ENCODE measurements at regions not wholly inside any gene's neighbourhood (a gene's known extent, or its start where the extent isn't known, plus 50 kb on each side); places are given as distances from the start of the nearest gene placed in this dataset.

DNA sequence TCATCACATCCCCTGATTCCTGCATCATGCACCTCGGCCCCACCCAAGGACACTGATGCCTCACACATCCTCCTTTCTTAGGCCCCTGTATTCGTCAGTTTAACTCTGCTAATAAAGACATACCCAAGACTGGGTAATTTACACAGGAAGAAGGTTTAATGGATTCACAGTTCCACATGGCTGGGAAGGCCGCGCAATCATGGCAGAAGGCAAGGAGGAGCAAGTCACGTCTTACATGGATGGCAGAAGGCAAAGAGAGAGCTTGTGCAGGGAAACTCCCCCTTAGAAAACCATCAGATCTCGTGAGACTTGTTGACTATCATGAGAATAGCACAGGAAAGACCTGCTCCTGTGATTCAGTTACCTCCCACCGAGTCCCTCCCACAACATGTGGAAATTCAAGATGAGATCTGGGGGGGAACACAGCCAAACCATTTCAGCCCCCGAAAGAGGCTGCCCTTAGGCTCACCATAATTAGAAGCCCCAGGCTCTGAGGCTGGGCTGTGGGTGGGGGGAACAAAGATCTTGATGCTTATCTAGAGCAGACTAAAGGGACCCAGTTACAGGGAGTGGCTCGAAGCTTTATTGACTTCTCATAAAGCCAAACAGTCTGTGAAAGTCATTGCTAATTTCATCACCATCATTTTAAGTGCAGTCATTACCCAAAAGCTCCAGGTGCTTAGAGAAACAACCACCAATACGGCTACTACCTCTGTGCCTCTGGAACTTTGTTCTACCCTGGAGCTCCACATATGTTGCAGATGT lies 181.5 kb downstream of the MATN1 start:
- Histone ChIP-seq H3K4me3 (no peak overlapping the region), H3K4me1 (no peaks in the 10 kb centered on the region), H3K27ac (no peak overlapping the region), H3K27me3 (no peaks in the 10 kb centered on the region), H3K36me3 (no peaks in the 10 kb centered on the region), H3K9me3 (replicated peaks) (no peaks in the 10 kb centered on the region)
- DNase-seq = no peak

DNA sequence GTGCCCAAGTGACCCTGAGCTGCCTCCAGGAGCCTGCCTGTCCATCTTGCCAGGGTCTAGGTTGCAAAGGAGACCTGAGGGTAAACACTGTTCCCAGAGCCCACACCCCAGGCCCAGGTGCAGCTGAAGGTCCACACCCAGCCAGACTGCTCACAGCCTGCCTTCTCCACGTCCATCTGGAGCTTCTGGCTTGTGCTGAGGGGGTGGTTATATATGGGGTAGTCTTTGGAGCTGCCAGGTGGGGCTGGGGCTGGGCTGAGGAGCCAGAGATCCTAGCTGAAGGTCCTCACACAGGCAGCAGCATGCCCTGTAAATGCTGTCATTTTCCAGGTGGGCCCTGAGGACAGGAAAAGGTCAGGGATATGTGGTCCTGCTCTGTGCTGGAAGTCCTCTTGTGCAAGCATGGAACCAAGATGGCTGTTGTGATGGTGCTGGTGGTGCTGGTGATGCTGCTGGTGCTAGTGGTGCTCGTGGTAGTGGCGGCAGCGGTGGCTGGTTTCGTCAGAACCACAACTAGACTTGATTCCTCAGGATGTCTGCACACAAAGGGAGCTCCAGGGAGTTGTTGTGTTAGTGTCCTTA lies 182.7 kb downstream of the MATN1 start:
- DNase-seq = no peak
- no peaks in the 10 kb centered on the region for H3K4me1 ChIP-seq

GRCh38 chr1:30539884-30540283 lies 183.5 kb downstream of the MATN1 start:
- DNase-seq = no peak
- H3K4me1 ChIP-seq = no peaks in the 10 kb centered on the region
- no peaks in the 10 kb centered on the region for H3K36me3 ChIP-seq

More for the DNA sequence above, 182.7 kb downstream of the MATN1 start:
- Histone ChIP-seq H3K27ac (no peak overlapping the region), H3K36me3 (no peaks in the 10 kb centered on the region), H3K9me3 (replicated peaks) (no peaks in the 10 kb centered on the region), H3K27me3 (no peaks in the 10 kb centered on the region), H3K4me3 (no peak overlapping the region)

DNA sequence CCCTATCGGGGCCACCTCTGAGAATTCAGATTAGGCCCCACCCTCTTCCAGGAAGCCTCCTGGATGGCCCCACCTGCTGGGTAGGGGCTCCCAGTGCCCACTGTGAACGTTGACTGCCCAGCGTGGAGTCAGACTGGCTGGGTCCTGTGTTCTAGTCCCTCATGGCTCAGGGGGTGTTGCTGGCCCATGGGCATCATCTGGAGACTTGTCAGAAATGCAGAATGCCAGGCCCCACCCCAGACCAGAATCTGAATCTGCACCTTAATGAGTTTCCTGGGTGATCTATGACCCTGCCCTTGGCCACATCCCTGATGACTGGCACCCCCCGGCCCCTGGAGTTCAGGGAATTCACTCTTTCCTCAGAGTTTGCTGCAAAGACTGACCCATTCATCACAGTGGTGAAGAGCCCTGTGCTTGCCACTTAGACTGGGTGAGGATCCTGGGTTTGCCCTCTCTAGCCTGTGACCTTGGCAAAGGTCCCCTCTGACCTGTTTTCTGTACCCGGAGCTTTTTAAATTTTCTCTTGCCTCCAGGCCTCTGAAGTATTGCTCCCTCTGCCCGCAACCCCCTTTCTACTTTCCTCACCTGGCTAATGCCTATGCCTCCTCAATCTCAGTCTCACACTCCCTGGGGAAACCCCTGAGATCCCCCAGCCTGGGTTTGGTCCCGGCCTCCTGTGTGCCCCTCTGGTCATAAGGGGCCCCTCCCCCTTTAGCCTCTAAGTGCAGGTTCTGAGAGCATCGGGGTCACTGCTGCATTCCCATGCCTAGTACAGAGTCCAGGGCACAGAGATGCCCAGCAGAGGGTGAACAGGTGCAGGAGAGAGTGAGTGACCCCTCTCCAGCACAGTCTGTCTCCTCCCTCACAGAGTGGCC lies 184.2 kb downstream of the MATN1 start:
- Histone ChIP-seq H3K36me3 (no peaks in the 10 kb centered on the region), H3K27me3 (no peaks in the 10 kb centered on the region), H3K27ac (no peak overlapping the region), H3K9me3 (replicated peaks) (no peaks in the 10 kb centered on the region), H3K4me1 (no peaks in the 10 kb centered on the region), H3K4me3 (no peak overlapping the region)
- DNase-seq = no peak

More at GRCh38 chr1:30539884-30540283, 183.5 kb downstream of the MATN1 start:
- no peak overlapping the region for H3K4me3 ChIP-seq
- no peaks in the 10 kb centered on the region for H3K9me3 ChIP-seq (replicated peaks)
- H3K27ac ChIP-seq = no peak overlapping the region
- no peaks in the 10 kb centered on the region for H3K27me3 ChIP-seq

DNA sequence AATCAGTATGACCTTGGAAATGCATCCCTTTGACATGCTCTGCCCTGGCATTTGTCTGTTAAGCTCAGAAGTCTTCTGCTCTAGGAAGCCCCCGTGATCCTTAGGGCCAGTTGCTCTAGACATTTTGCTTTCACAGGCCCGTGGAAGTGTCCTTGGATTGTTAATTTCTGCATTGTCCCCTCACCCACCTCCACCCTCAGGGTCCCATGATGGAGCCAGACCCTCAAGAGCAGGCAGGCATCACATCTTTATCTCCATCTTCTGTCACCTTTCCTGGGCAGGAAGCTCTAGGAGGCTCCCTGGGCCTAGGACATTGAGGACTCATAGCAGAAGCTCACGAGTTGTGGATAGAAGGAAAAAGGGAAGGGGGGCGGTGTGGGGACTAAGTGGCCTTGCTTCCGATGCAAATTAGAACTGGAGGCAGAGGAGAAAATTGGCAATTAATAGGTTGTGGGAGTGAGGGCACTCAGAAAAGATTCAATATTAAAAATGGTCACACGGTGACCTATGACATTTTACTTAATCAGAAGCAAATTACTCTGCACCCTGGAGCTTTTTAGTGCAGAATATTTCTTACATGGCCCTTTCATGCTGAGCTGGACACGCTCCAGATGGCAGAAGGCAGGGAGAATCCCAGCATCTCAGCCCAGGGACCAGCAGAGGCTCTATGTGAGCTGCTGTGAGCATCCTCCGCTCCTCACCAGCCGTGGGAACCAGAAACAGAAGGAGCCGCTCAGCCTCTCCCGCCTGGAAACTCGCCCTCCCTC lies 185.0 kb downstream of the MATN1 start:
- Histone ChIP-seq H3K36me3 (no peaks in the 10 kb centered on the region), H3K27me3 (no peaks in the 10 kb centered on the region), H3K27ac (no peak overlapping the region), H3K9me3 (replicated peaks) (no peaks in the 10 kb centered on the region), H3K4me3 (no peak overlapping the region), H3K4me1 (no peaks in the 10 kb centered on the region)
- no peak for DNase-seq

GRCh38 chr1:30537279-30537678 lies 186.1 kb downstream of the MATN1 start:
- Histone ChIP-seq H3K27me3 (no peaks in the 10 kb centered on the region), H3K4me3 (no peak overlapping the region), H3K9me3 (replicated peaks) (0 out of 2 replicates have a peak, but pooled peaks cover 1% of the 10 kb centered on the region), H3K4me1 (no peaks in the 10 kb centered on the region), H3K27ac (no peak overlapping the region), H3K36me3 (no peaks in the 10 kb centered on the region)
- no peak for DNase-seq

DNA sequence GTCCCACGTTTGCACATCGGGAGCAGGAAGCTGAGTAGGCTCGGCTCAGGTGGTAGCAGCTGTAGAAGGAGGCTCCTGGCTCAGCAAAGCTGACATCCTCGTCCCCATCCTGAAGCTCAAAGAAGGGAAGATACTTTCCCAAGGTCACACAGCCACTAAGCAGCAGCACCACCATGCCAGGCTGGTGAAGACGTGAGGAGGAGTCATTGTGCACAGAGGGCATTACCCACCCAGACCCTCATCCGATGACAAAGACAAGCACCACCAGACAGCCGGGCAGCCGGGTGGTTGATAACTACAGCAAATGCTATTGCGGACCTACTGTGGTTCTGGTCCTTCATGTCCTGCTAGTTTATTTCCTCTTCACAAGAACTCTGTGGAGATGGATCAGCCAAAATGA lies 186.9 kb downstream of the MATN1 start:
- no peaks in the 10 kb centered on the region for H3K36me3 ChIP-seq
- H3K9me3 ChIP-seq (replicated peaks) = 0 out of 2 replicates have a peak, but pooled peaks cover 5% of the 10 kb centered on the region
- H3K27ac ChIP-seq = no peak overlapping the region
- no peak overlapping the region for H3K4me3 ChIP-seq
- no peaks in the 10 kb centered on the region for H3K4me1 ChIP-seq
- DNase-seq = no peak
- H3K27me3 ChIP-seq = no peaks in the 10 kb centered on the region

DNA sequence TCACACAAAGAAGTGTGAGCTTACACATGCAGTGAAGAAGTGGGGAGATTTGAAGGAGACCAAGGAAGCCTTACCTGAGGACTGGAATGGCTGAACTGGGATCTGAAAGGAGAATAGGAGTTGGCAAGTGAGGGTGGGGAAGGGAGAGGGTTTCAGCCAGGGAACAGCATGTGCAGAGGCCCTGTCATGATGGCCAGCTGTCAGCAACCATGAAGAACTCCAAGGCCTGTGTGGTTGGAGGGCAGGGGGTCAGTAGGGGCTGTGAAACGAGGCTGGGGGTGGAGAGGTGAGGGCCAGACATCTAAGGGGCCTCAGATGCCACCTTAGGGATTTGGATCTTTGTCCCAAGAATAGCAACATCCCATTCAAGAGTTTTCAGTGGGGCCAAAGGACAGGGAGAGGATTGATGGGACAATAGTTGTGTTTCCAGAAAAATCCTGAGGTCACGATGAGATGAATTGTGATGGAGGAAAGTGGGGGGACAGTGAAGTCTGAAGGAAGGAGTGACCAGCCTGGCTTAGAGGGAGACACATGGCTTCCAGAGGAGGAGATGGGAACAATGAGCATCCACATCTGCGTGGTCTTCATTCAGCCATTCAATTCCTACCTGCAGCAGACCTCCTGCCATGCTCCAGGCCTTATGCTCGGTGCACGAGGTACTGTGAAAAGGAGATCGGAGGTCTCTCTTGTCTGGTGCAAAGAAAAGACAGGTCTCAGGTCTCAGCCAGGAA lies 187.6 kb downstream of the MATN1 start:
- Histone ChIP-seq H3K9me3 (replicated peaks) (0 out of 2 replicates have a peak, but pooled peaks cover 5% of the 10 kb centered on the region), H3K27me3 (no peaks in the 10 kb centered on the region), H3K4me3 (no peak overlapping the region), H3K27ac (no peak overlapping the region), H3K36me3 (no peaks in the 10 kb centered on the region), H3K4me1 (no peaks in the 10 kb centered on the region)
- DNase-seq = no peak

DNA sequence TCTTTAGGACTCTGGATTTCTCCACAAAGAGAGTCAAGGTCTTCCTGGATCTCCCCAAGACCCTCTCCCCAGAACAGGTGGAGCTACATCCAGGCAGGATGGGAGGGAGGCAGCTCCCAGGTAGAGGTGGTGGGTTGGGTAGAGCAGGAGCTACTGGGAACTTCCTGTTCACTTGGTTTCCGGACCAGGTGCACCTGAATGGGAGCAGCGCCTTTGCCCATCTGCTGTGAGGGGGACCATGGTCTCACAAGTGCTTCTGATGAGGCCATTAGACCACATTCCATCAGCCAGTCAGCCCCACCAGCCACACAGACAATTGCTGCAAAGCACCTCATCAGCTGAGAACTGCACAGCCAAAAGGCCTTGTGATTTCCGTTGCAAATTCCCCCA lies 188.8 kb downstream of the MATN1 start:
- DNase-seq = no peak
- H3K4me3 ChIP-seq = no peak overlapping the region
- 0 out of 2 replicates have a peak, but pooled peaks cover 5% of the 10 kb centered on the region for H3K9me3 ChIP-seq (replicated peaks)
- H3K4me1 ChIP-seq = no peaks in the 10 kb centered on the region
- H3K36me3 ChIP-seq = no peaks in the 10 kb centered on the region
- no peak overlapping the region for H3K27ac ChIP-seq
- H3K27me3 ChIP-seq = no peaks in the 10 kb centered on the region

GRCh38 chr1:30533796-30534550 lies 189.4 kb downstream of the MATN1 start:
- H3K4me1 ChIP-seq = no peaks in the 10 kb centered on the region
- no peaks in the 10 kb centered on the region for H3K36me3 ChIP-seq
- DNase-seq = no peak
- 0 out of 2 replicates have a peak, but pooled peaks cover 5% of the 10 kb centered on the region for H3K9me3 ChIP-seq (replicated peaks)
- H3K4me3 ChIP-seq = no peak overlapping the region
- H3K27me3 ChIP-seq = no peaks in the 10 kb centered on the region
- no peak overlapping the region for H3K27ac ChIP-seq

DNA sequence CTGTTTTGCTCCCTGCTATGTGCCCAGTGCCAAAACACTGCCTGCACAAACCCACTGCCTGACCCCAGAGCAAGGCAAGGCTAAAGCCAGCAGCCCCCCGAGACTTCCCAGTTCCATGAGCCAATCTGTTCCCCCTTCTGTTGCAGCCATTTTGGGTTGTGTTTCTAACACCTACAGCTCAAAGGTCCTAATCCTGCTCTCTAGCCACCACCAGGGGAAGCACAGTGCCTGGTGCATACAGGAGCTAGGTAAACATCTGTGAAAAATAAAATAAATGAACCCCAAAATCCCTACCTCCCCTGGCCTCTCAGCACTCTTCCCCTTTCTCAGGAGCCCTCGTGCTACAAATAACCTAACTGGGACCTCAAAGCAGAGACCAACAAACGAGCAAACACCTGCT lies 190.2 kb downstream of the MATN1 start:
- H3K9me3 ChIP-seq (replicated peaks) = 0 out of 2 replicates have a peak, but pooled peaks cover 9% of the 10 kb centered on the region
- no peak overlapping the region for H3K27ac ChIP-seq
- no peak for DNase-seq

DNA sequence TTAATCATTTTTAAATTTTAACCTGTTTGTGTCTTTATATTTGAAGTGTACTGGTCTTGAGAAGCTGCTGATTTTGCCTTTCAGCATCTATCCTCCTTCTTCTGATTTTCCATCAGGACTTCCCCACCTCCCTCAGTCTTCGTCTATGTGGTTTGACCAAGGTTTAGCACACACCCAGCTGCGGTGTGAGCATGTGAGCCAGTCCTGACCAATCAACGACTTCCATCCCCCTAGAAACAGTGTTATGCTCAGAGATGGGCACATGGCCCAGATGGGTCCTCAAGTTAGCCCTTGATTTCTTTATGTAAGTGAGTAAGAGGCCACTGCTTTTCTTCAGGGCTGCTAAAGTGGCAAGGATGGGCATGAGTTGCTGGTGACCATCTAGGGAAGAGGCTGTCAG lies 190.8 kb downstream of the MATN1 start:
- H3K4me1 ChIP-seq = peaks cover 8% of the 10 kb centered on the region; the same call in 1 of the 2 replicates
- DNase-seq = no peak
- no peak overlapping the region for H3K27ac ChIP-seq
- no peaks in the 10 kb centered on the region for H3K27me3 ChIP-seq
- H3K4me3 ChIP-seq = no peak overlapping the region
- no peaks in the 10 kb centered on the region for H3K36me3 ChIP-seq
- 0 out of 2 replicates have a peak, but pooled peaks cover 9% of the 10 kb centered on the region for H3K9me3 ChIP-seq (replicated peaks)

More for the DNA sequence above, 190.2 kb downstream of the MATN1 start:
- no peak overlapping the region for H3K4me3 ChIP-seq
- H3K4me1 ChIP-seq = peaks cover 3% of the 10 kb centered on the region; the same call in 1 of the 2 replicates
- no peaks in the 10 kb centered on the region for H3K36me3 ChIP-seq
- H3K27me3 ChIP-seq = no peaks in the 10 kb centered on the region

DNA sequence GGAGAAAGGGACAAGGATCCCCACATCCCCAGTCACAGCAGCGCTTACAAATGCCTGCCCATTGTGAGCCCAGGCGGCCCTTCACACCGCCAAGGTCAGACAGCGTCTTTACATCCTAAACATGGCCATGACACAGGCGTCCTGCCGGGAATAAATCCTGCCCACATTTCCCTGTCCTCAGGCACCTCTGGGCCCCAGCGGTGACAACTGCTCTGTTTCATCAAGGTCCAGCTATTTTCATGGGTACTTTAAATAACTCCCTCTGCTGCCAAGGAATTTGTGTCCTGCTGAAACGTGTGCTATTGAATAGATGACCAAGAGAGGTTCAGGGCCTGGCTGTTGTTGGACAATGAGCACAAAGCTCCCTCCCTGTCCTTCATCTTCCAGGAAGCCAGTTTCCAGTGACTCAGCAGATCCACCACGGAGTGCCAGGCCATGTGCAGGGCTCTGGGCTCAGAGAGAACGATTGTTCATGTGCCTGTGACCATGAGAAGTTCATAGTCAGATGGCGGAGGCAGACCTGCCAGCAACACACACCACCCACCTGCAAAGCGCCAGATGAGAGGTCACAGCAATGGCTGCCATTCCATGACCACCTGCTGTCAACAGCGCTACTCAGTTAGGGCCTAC lies 195.8 kb downstream of the MATN1 start:
- H3K27me3 ChIP-seq = no peaks in the 10 kb centered on the region
- H3K4me1 ChIP-seq = peaks cover 53% of the 10 kb centered on the region
- H3K27ac ChIP-seq = peak overlapping the region; percentile 88
- H3K36me3 ChIP-seq = no peaks in the 10 kb centered on the region
- H3K4me3 ChIP-seq = no peak overlapping the region
- H3K9me3 ChIP-seq (replicated peaks) = 0 out of 2 replicates have a peak, but pooled peaks cover 9% of the 10 kb centered on the region
- peak; percentile 80 to 85 for DNase-seq
